GM13977 (cell line): ENCODE measurements at regions not wholly inside any gene's neighbourhood (a gene's known extent, or its start where the extent isn't known, plus 50 kb on each side); places are given as distances from the start of the nearest gene placed in this dataset.

Experiments used
- DNase-seq: peaks from one replicate; pipeline ENCODE4 v3.0.0; 2012; ENCODE audit warnings: low spot score
- CTCF ChIP-seq: IDR thresholded peaks from 2 replicates; pipeline ENCODE4 v1.5.1; 2012; ENCODE audit warnings: mild to moderate bottlenecking, control low read depth; ENCODE audit not compliant: insufficient read depth; ENCODE audit errors: extremely low read depth, missing control alignments
- in situ Hi-C: fragments of 300-500 bp; cut with MboI; formaldehyde crosslinking; loops from one replicate; pipeline ENCODE4 v1.12.0; 2022; ENCODE audit warnings: low sequenced_read_pairs, low pct_unique_long_range_greater_than_20kb, mixed read lengths, inconsistent platforms; ENCODE audit not compliant: unreplicated experiment

- in situ Hi-C loops = no loop called here
- TF ChIP-seq CTCF = peak; percentile 25
- DNase-seq = peak; percentile 47
These were observed 108.7 kb upstream of the ATP6AP2 start for GRCh38 chrX:40471965-40472648.

- no peak for DNase-seq
- in situ Hi-C loops = no loop called here
- no peak for TF ChIP-seq CTCF
These were observed 109.8 kb upstream of the ATP6AP2 start for GRCh38 chrX:40470830-40471429.

GRCh38 chrX:40469316-40469715 lies 111.5 kb upstream of the ATP6AP2 start:
- TF ChIP-seq CTCF = no peak
- no peak for DNase-seq
- in situ Hi-C loops = no loop called here

- TF ChIP-seq CTCF = peak; percentile 35
- DNase-seq = peak; percentile 55
- in situ Hi-C loops = no loop called here
These were observed 112.5 kb upstream of the ATP6AP2 start for GRCh38 chrX:40468033-40468846.

- in situ Hi-C loops = no loop called here
- no peak for TF ChIP-seq CTCF
- DNase-seq = no peak
These were observed 113.3 kb upstream of the ATP6AP2 start for GRCh38 chrX:40467454-40467853.

GRCh38 chrX:40465735-40466551 lies 114.8 kb upstream of the ATP6AP2 start:
- in situ Hi-C loops = no loop called here
- no peak for DNase-seq
- no peak for TF ChIP-seq CTCF
